HCT116 (cell line): ENCODE measurements at regions not wholly inside any gene's neighbourhood (a gene's known extent, or its start where the extent isn't known, plus 50 kb on each side); places are given as distances from the start of the nearest gene placed in this dataset.

Experiments used
- ATF3 ChIP-seq: IDR thresholded peaks from 2 replicates; pipeline ENCODE4 v1.6.1; 2012
- CTCF ChIP-seq, 3 experiments: fragments of 200-600 bp in 1 of 3; sonication (generic) in 1 of 3; IDR thresholded peaks in 2 of 3; conservative IDR thresholded peaks in 1 of 3; 2 replicates each; pipeline ENCODE4 v1.5.1; 2012 to 2017; ENCODE audit warnings: low read depth in 2 of 3, low read length in 2 of 3, antibody characterized with exemption in 1 of 3, borderline replicate concordance in 1 of 3, control low read depth in 1 of 3, mild to moderate bottlenecking in 1 of 3, mixed read lengths in 1 of 3, mixed run types in 1 of 3, moderate library complexity in 1 of 3; ENCODE audit not compliant: insufficient read depth in 1 of 3

- TF ChIP-seq CTCF (IDR thresholded peaks at IDR 0.05 in 2 of 3, conservative IDR thresholded peaks at IDR 0.05 in 1 of 3; ENCODE audit: borderline replicate concordance in 1 of 3, insufficient read depth in 1 of 3, low read depth in 2 of 3, low read length in 2 of 3) (no peak), ATF3 (no peak)
Observed at GRCh38 chr1:101632548-101633272, 364.0 kb downstream of the OLFM3 start.
